Frontal cortex (tissue), 3 donors: ENCODE measurements at regions not wholly inside any gene's neighbourhood (a gene's known extent, or its start where the extent isn't known, plus 50 kb on each side); places are given as distances from the start of the nearest gene placed in this dataset.

ENCODE experiments used
- DNase-seq, 2 donors: peaks; one replicate each; pipeline ENCODE4 v3.0.0; 2012; ENCODE audit warnings: low spot score in 2 of 2
- FAIRE-seq: peaks from 2 replicates; lab custom pipeline; 2012; peaks lifted over from hg19 to GRCh38; lab: Jason Lieb, UNC
- donor health status: control.
- donor health status: control.
- donor health status: control.

GRCh38 chr6:23368557-23368956 lies 757.5 kb upstream of the NRSN1 start:
- DNase-seq (no peak), FAIRE-seq (no peak)

- FAIRE-seq: no peak
- DNase-seq: no peak
Measured at GRCh38 chr6:23370051-23370450, 756.0 kb upstream of the NRSN1 start.

GRCh38 chr6:23371132-23371915 lies 754.7 kb upstream of the NRSN1 start:
- DNase-seq: no peak

GRCh38 chr6:23377830-23378229 lies 748.2 kb upstream of the NRSN1 start:
- DNase-seq: no peak
- no peak for FAIRE-seq

More at GRCh38 chr6:23371132-23371915, 754.7 kb upstream of the NRSN1 start:
- FAIRE-seq: no peak

- FAIRE-seq: no peak
- DNase-seq: no peak
Measured at GRCh38 chr6:23380465-23380864, 745.5 kb upstream of the NRSN1 start.

- DNase-seq (no peak), FAIRE-seq (no peak)
Measured at GRCh38 chr6:23388086-23388783, 737.8 kb upstream of the NRSN1 start.

GRCh38 chr6:23389386-23389785 lies 736.6 kb upstream of the NRSN1 start:
- no peak for FAIRE-seq

GRCh38 chr6:23390221-23390620 lies 735.8 kb upstream of the NRSN1 start:
- no peak for FAIRE-seq

More at GRCh38 chr6:23389386-23389785, 736.6 kb upstream of the NRSN1 start:
- DNase-seq: no peak

GRCh38 chr6:23394681-23395080 lies 731.3 kb upstream of the NRSN1 start:
- DNase-seq (no peak), FAIRE-seq (no peak)

More at GRCh38 chr6:23390221-23390620, 735.8 kb upstream of the NRSN1 start:
- no peak for DNase-seq

GRCh38 chr6:23395381-23395780 lies 730.6 kb upstream of the NRSN1 start:
- FAIRE-seq (no peak), DNase-seq (no peak)

- DNase-seq (no peak), FAIRE-seq (no peak)
Measured at GRCh38 chr6:23396949-23397348, 729.1 kb upstream of the NRSN1 start.

- no peak for FAIRE-seq
- no peak for DNase-seq
Measured at GRCh38 chr6:23403460-23403859, 722.6 kb upstream of the NRSN1 start.

- no peak for FAIRE-seq
Measured at GRCh38 chr6:23409531-23409930, 716.5 kb upstream of the NRSN1 start.

GRCh38 chr6:23410439-23410838 lies 715.6 kb upstream of the NRSN1 start:
- FAIRE-seq: no peak
- no peak for DNase-seq

More at GRCh38 chr6:23409531-23409930, 716.5 kb upstream of the NRSN1 start:
- no peak for DNase-seq

- no peak for DNase-seq
- no peak for FAIRE-seq
Measured at GRCh38 chr6:23412770-23413169, 713.2 kb upstream of the NRSN1 start.

- no peak for DNase-seq
- no peak for FAIRE-seq
Measured at GRCh38 chr6:23413327-23414050, 712.5 kb upstream of the NRSN1 start.

- FAIRE-seq (no peak), DNase-seq (peak in 1 of 2 donors; percentile 6)
Measured at GRCh38 chr6:23414051-23414445, 712.0 kb upstream of the NRSN1 start.

GRCh38 chr6:23414922-23415321 lies 711.1 kb upstream of the NRSN1 start:
- no peak for DNase-seq
- no peak for FAIRE-seq

GRCh38 chr6:23415819-23416427 lies 710.1 kb upstream of the NRSN1 start:
- DNase-seq (no peak), FAIRE-seq (no peak)

- DNase-seq: no peak
- FAIRE-seq: no peak
Measured at GRCh38 chr6:23417133-23417532, 708.9 kb upstream of the NRSN1 start.
